GM18519 (cell line): ENCODE measurements at regions not wholly inside any gene's neighbourhood (a gene's known extent, or its start where the extent isn't known, plus 50 kb on each side); places are given as distances from the start of the nearest gene placed in this dataset.

Experiments used
- ATAC-seq: cut with Tn5 transposase; IDR thresholded peaks from one replicate; pipeline ENCODE4 v1.9.1; 2021; ENCODE audit warnings: mild to moderate bottlenecking, moderate library complexity; ENCODE audit not compliant: unreplicated experiment, low FRiP score

- no peak for ATAC-seq
These were observed 98.0 kb upstream of the RTL1 start for GRCh38 chr14:101001311-101002069.

GRCh38 chr14:101002738-101003137, 99.2 kb upstream of the RTL1 start:
- ATAC-seq, result no peak

- no peak for ATAC-seq
These were observed 100.7 kb upstream of the RTL1 start for GRCh38 chr14:101004176-101004575.

- ATAC-seq, result no peak
These were observed 101.4 kb upstream of the RTL1 start for GRCh38 chr14:101004954-101005353.

- ATAC-seq, result no peak
These were observed 101.9 kb upstream of the RTL1 start for GRCh38 chr14:101005447-101005846.

GRCh38 chr14:101006008-101006407, 102.5 kb upstream of the RTL1 start:
- ATAC-seq, result no peak

- no peak for ATAC-seq
These were observed 103.6 kb upstream of the RTL1 start for GRCh38 chr14:101007004-101007614.

- ATAC-seq, result no peak
These were observed 104.2 kb upstream of the RTL1 start for GRCh38 chr14:101007765-101008164.

GRCh38 chr14:101008196-101008595, 104.7 kb upstream of the RTL1 start:
- ATAC-seq, result no peak

- ATAC-seq, result no peak
These were observed 105.3 kb upstream of the RTL1 start for GRCh38 chr14:101008631-101009336.

- no peak for ATAC-seq
These were observed 106.0 kb upstream of the RTL1 start for GRCh38 chr14:101009531-101009930.

GRCh38 chr14:101010293-101010692, 106.8 kb upstream of the RTL1 start:
- ATAC-seq, result no peak

GRCh38 chr14:101010835-101011234, 107.3 kb upstream of the RTL1 start:
- ATAC-seq, result no peak

- no peak for ATAC-seq
These were observed 113.7 kb upstream of the RTL1 start for GRCh38 chr14:101017209-101017608.

GRCh38 chr14:101017806-101018560, 114.5 kb upstream of the RTL1 start:
- ATAC-seq, result no peak

GRCh38 chr14:101018561-101019290, 115.2 kb upstream of the RTL1 start:
- ATAC-seq, result no peak

- no peak for ATAC-seq
These were observed 116.0 kb upstream of the RTL1 start for GRCh38 chr14:101019541-101019940.

- no peak for ATAC-seq
These were observed 116.6 kb upstream of the RTL1 start for GRCh38 chr14:101019990-101020710.

- no peak for ATAC-seq
These were observed 117.4 kb upstream of the RTL1 start for GRCh38 chr14:101020834-101021370.
